Activated CD4-positive, alpha-beta T cell treated with anti-CD3 and anti-CD28 coated beads for 4 hours (primary cell): ENCODE measurements at regions not wholly inside any gene's neighbourhood (a gene's known extent, or its start where the extent isn't known, plus 50 kb on each side); places are given as distances from the start of the nearest gene placed in this dataset.
"Not testable (repeated sequence)": the region's sequence is repeated elsewhere in the genome, so short reads cannot be mapped to it uniquely, and the experiment has no call there.

Source experiments
- DNase-seq, 2 donors: peaks; one replicate each; pipeline ENCODE4 v3.0.0-alpha.2; 2020

DNA sequence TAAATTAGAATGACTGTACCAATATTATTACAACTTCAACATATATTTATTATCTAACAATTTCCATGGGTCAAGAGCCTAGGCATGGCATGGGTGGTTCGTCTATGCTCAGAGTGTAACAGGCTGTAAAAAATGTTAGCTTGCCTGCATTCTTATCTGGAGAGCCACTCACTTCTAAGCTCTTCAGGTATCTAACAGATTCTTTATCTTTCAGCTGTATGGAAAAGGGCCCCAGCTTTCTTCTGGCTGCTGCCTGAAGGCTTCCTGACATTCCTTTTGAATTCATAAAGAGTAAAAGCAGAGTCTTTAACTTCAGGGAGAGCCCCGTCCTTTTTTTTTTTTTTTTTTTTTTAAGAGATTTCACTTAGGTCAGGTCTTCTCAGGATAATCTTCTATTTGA, 648.8 kb downstream of the NXPH1 start:
- DNase-seq = no peak

DNA sequence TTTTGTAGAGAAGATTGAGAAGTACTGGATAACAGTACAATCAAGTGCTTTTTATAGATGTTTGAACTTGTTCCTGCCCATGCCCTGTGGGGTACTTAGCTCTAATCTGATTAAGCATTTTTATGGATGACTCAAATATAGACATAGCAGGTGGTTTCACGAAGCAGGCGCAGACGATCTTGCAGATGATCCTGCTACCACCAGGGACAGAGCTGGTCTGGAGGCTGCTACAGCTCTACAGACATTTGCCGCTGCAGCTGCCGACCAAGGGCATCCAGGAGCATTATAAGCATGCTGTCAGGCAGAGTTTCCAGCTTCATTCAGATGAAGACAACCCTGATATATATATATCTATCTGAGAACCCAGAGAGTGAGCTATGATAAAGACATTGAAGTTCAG, 650.4 kb downstream of the NXPH1 start:
- no peak for DNase-seq

DNA sequence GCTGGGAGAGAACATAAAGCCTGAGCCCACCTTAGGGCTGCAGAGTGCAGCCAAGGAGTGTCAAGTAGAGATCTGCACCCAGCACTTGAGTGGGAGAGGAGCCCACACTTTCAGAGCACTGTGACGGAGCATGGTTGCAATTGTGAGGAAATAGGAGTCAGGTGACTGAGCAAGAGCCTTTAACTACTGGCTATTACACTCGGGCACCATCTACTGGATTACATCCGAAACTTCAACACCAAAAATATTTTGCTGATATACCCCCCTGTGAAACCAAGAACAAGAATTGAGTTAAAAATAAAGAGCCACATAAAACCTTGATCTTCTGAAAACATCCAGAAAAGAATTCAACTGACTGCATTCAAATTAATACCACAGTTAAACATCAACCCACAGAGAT, 657.9 kb downstream of the NXPH1 start:
- DNase-seq = no peak

DNA sequence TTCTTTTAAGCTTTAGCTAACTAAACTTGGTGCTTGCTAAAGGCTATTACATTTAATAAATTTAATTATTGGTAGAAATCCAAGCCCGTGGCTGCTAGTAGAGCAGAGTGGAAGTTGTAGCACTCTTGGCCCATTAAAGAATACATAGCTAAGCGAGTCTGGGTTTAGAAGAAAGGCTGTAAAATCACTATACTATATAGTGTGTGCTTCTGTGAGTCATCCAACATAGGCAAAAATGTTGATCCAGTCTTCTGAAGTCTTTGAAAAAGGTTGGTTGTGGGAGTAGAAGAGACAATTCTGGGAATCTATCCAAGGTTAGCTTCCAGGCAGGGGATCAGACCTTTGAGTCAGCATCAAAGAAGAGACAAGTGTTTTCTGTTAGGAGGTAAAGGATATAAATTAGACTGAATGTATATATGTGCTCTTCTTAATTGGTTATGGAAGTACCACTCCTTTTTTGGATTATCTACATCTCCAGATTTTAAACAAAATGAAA, 664.2 kb downstream of the NXPH1 start:
- DNase-seq = no peak

DNA sequence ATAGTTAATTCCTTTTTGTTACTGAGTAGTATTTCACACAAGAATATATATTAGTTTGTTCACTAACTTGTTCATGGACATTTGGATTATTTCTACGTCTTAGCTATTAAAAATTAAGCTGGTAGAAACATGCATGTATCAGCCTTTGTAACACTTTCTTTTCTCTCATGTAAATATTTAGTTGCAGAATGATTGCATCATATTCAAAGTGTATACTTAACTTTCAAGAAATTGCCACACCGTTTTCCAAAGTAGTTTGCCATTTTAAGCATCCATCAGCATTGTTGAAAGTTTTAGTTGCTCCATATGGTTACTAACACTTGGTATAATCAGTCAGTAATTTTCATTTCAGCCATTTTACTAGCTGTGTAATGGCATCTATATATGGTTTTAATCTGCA, 666.9 kb downstream of the NXPH1 start:
- no peak for DNase-seq

DNA sequence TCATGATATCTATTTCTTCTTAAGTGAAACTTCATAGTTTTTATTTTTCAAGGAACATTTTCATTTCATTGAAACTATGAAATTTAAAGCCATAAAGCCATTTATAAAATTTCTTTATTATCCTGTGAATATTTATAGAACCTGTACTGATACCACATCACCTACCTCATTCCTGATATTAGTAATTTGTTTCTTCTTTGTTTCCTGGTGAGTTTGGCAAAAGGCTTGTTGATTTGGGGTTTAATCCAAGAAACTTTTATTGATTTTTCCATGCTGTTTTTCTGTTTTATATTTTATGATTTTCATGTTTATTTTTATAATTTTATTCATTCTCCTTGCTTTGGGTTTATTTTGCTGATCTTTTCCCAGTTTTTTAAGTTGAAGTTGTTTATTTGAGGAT, 669.4 kb downstream of the NXPH1 start:
- no peak for DNase-seq

DNA sequence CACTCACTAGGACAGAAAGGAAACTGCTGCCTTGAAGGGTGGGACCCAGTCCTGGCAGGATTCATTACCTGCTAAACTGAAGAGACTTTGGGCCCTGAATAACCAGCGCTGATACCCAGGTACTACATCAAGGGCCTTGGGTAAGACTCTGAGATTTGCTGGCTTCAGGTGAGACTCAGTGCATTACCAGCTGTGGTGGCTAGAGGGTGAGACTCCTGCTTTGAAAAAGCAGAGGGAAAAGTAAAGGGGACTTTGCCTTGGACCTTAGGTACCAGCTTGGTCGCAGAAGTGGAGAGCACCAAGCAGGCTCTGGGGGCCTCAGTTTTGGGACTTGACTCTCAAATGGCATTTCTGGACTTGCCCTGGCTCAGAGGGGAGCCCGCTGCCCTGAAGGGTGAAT, 673.3 kb downstream of the NXPH1 start:
- DNase-seq = no peak

DNA sequence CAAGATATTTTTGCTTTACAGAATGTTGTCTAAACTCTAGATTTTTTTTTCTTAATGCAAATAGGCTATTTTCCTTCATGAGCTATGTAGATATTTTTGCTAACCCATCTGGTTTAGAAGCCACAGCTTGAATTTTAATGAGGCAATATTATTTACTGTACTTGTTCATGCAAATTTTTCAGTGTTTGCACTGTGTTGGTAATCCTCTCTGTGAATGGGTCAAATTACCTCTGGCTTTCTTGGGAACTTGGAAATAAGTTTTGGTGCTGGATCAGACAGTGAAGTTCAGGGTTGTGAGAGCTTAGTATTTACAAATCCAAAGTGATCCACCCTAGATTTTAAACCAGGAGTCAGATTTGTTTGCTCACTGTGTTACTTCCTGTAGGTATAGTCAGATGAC, 686.9 kb downstream of the NXPH1 start:
- DNase-seq = no peak

DNA sequence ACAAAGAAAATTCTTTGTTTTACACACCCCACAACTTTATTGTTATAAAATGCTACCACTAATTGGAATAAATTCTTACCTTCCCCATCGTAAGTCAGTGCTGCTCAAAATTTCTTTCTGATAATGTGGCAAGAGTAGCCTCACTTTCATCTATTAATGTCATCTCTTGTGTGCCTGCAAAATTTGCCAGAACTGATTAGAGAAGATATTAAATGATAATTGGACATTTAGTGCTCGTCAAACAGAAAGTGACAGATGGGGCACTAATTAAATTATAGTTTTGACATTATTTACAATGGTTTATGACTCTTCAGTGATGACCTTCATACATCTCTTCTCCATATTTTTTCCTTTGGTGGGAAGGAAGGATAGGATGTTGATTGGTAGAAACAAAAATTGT, 690.9 kb downstream of the NXPH1 start:
- DNase-seq = no peak

DNA sequence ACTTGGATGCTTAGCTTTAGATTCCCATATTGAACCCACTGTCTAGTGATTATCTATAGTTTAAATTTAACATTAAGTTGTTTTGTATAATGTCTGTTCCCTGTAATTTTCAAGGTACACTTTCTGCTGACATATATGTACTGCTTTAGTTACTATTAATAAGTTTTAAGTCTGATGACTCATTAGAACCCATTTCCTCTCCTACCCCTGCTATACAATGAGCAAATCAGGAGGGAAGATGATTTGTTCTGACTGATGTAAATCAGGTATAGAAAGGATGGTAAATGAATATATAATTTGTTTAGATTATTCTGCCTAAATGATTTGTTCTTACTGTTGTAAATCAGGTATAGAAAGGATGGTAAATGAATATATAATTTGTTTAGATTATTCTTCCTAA, 691.8 kb downstream of the NXPH1 start:
- no peak for DNase-seq

DNA sequence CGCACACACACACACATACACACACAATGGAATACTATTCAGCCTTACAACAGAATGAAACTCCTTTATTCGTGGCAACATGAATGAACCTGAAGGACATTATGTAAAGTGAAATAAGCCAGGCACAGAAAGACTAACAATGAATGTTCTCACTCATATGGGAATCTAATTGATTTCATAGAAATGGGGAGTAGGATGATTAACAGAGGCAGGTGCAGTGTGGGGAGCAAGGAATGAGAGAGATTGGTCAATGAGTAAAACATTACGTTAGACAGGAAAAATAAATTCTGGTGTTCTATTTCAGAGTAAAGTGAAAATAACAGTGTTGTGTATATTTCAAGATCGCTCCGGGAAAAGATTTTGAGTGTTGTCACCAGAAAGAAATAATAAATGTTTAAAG, 694.5 kb downstream of the NXPH1 start:
- DNase-seq = no peak

DNA sequence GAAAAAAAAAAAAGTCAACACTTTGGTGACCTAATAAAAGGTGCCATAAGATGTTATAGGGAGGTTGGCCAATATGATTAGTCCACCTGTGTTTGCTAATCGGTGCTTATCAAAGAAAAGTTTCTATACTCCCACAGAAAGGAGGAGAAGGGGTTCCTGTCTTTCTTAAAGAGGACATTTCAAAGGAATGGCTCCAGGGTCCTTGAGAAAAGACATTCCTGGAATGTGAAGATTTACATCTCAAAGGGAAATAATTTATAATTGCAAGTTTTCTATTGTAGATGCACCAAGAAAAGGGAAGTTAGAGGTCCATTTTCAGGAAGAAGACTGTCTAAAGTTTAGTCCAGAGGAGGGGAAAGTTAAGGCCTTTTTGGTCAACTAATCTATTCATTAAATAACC, 715.3 kb downstream of the NXPH1 start:
- DNase-seq = no peak

DNA sequence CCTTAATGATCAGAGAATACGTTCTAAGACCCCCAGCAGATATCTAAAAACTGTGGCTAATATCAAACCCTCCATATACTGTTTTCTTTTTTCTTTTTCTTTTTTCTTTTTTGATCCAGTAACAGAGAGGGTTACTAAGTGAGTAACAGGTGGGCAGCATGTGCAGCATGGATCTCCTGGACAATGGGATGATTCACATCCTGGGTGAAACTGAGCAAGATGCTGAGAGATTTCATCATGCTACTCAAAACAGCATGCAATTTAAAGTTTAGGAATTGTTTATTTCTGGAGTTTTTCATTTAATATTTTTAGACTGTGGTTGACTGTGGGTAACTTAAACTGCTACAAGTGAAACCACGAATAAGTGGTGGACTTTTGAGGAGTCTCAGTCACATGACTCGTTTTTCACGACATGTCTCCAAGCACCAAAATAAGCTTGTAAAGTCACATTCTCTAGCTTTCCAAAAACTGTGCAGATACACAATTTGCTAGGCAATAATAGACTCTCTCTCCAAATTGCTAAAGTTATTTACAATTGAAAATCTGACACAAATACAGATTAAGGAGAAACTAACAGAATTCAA, 716.2 kb downstream of the NXPH1 start:
- DNase-seq = no peak

DNA sequence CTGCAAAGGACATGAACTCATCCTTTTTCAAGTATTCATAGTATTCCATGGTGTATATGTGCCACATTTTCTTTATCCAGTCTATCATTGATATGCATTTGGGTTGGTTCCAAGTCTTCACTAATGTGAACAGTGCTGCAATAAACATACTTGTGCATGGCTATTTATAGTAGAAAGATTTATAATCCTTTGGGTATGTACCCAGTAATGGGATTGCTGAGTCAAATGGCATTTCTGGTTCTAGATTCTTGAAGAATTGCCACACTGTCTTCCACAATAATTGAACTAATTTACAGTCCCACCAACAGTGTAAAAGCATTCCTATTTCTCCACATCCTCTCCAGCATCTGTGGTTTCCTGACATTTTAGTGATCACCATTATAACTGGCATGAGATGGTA, 730.3 kb downstream of the NXPH1 start:
- not testable (repeated sequence) for DNase-seq

DNA sequence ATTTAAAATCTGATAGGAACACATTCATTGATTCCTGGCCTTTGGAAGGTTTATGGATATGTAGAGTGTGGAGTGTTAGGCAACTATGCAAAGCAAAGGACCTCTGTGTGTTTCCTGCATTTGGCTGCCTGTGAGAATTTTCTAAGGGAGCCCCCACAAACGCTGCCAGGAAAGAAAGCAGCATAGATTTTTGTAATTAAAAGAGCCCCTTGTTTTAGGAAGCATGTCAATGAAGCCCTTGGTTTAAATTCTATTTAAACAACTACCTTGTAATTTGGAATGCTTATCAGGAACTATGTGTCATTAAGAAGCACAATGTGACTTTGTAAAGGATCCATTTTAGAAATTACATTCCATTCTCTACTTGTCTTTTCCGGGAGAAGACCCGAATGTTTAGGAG, 742.5 kb downstream of the NXPH1 start:
- no peak for DNase-seq

DNA sequence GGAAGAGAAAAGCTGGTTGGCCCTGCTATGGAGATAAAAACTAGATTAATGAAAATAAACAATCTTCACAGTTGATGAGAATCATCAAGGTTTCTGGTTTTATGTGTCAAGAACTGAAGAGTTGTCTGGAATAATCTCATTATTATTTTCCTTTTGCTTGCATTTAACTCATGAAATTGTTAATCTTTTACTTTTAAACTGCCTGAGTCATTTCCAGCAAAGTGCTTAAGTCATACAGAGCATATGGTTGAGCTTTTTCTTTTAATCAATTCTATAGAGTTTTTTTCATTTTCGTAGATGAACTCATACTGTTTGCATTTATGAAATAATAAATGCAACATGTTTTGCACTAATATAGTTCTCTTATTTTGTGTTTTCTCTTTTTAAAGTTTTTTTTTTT, 747.9 kb downstream of the NXPH1 start:
- DNase-seq = no peak

DNA sequence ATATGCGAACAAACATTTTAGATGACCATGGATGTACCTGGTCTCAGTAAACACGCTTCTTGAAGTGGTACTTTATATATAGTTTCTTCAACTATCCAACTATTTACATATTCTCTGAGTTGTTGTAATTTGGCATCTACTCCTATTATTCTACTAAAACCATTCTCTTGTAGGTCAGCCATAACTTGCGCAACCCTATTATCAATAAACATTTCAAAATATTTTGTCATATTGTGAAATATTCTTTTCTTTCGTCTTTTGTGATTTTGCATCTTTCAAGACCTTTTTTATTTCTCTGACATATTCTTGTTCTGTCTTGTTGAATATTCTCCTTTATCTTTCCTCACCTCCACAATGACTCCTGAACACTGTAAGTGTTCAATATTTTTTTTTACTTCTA, 753.3 kb downstream of the NXPH1 start:
- no peak for DNase-seq

DNA sequence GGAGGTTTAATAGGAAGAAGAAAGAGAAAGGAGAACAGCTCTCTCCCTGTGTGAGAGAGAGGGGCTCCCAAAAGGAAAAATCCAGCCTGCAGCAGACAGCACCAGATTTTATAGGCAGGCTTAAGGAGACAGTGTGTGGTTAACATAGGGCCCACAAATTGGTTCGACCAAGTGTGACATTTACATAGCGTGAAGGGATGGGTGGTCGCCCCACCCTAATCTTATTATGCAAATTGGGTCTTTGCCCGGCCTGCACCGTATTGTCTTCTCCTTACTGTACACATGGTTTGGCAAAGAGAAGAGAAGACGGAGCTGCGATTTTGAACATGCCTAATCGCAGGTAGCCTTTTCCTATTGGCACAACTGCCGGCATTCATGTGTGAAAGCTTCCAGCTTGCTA, 756.3 kb downstream of the NXPH1 start:
- no peak for DNase-seq

DNA sequence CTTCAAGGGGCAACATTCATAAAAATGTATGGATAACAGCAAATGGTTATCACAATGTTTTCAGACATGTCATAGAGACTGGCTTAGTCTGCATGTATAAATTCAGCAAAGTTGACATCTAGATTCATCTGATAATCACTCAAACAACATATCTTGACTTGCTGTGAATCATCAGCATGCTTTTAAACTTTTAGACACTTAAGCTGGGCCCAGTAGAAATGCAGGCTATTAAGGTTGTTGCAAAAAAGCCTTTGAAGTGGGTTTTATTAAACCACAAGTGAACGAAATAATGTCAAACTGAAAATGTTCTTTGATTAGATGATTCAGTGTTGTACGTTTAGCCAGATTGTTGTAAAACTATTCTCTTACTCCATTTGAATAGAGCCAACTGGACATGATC, 759.6 kb downstream of the NXPH1 start:
- no peak for DNase-seq

DNA sequence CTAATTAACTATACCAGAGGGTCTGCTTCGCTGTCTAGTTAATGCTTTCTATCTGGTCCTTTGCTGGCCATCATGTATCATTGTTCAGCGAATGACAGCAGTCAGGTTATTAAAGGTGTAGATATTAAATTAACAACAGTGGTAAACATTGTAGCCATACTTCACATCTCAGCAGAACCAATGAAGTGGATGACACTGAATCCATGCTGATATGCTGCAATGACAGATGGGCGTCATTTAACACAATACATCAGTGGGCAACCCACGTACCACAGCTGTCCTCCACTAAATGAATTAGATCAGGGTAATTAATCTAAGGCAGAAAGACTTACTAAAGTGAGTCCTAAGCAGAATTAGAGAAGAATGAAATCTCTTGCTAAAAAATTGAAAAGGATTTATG, 767.2 kb downstream of the NXPH1 start:
- no peak for DNase-seq

DNA sequence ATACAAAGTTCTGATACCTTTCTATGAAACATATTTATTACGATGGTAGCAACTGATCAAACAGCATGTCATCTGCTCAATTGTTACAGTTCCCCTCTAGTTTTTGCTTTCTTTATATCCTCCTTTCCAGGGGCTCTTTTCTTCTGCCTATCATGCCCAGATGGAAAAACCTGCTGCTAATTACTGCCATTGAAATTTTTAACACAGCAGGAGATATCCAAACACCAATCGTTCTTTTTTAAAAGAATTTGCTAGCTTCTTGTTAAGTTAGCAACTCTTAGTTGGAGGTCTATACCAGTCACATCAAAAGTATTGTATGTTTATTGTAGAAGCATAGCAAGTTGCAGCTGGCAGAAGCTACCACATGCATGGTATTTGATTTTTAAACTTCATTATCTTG, 768.5 kb downstream of the NXPH1 start:
- no peak for DNase-seq

DNA sequence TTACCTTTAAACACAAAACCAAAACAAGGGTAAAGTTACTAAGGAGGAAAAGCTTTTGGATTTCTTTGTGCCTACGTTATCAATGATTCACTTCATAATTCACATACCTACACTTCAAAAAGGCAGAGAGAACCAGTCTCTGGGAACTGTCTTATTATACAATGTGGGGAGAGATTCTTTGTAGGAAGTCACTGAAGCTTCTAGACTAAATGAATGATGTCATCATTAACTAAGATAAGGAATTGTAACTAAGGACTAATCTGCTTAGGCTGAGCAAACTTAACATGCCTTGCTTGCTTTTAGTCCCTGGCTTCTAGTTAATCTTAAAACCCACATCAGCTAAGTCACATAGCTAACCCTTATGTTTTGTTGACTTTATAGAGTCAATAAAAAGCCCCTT, 771.2 kb downstream of the NXPH1 start:
- no peak for DNase-seq

DNA sequence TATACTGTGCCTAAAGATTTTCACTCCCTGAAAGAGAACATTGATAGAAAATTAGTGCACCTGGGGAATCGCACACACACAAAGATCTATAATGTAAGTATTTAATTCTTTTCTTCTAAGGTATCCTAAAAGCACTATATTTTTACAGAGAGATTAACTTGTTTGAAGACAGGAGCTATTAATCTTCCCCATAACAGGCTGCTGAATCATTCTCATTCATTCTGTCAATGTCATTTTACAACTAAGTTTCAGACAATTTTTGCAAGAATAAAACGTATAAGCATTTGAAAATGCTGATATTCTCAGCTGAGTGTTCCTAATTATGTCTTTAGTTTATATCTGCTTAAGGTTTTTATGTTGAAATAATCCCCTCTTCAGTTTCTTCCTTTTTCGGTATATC, 776.7 kb downstream of the NXPH1 start:
- DNase-seq = no peak

DNA sequence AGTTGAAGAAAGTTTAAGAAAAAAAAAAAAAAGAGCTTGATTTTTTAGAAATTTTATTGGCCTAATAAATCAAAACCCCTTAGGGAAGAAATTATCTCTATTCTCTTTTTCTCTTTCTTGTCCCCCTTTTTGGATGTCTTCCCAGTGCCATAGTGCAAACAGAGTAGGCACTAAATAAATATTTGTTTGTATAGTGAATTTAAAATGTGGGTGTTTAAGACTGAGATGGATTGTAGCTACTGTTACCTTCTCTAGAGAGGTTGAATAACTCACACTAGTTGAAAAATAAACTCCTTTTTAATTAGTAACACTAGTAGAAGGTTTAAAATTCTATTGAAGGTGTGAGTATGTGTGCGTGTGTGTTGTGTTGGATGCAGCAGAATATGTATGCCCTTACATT, 783.8 kb downstream of the NXPH1 start:
- DNase-seq = no peak

DNA sequence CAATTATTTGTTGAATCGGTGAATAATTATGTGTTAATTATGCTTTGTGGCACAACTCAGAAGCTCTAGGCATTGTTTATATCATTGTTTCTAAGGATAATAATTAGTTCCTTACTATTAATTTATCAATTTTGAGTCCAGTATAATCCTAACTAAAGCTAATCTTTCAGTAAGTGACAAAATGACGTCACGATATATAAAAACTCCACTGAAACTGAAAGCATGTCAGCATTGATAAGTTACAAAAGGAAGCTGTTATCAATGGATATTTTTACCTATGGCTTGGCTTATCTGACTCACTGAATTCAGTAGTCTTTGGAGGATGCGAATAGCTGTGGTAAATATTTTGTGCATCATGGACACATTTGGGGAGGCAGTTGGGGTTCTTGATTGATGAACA, 793.1 kb downstream of the NXPH1 start:
- no peak for DNase-seq

DNA sequence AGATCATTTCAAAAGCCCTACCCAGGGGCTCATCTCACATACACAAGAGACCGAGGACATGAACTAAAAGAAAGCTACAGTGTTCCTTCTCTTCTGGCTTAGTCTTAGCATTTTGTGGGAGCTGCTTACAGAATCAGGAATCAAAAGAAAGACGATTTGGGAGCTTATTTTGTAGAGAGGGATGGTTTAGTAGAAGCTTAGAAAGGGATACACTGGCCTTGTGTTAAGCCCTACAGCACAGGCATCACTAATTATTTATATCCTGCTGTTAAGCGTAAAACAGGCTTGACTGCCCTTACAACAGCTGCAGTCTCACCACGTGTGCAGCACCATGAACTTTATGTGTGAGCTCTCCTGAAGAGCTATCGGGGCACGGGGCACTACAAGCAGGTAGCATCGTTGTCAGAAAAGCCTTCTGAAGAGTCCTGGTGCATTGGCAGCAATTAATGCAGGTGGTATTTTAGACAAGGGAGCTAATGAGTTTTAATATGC, 798.3 kb downstream of the NXPH1 start:
- DNase-seq = no peak
